ENCODE measurements at regions not wholly inside any gene's neighbourhood (a gene's known extent, or its start where the extent isn't known, plus 50 kb on each side); places are given as distances from the start of the nearest gene placed in this dataset.

DNA sequence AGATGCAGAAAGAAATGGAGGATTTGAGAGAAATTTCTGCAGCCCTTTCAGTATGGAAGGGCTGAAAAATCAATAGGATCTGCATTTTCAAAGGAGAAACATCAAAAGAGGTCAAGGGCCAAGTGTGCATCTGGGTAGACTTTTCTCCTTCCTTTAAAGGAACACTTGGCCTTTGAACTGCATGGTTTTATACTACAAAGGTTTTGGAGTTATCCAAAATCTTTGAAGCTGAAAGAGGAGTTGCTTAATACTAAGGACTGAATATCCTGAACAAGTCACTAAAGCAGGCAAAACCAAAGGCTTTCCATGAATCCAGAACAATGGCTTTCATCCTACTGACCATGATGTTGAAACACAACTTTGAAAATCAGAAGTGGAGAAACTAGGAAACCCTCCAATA is 553.7 kb upstream of the LMCD1 start:
- TF ChIP-seq CTCF (IDR thresholded peaks at IDR 0.05): no peak
- no peak for TF ChIP-seq POLR2AphosphoS5 (IDR thresholded peaks at IDR 0.05; ENCODE audit: low read depth, low read length)
- no peak for TF ChIP-seq SIN3A (IDR thresholded peaks at IDR 0.05; ENCODE audit: borderline replicate concordance, insufficient read depth, low read depth, low read length)
- TF ChIP-seq, protein P1, sequence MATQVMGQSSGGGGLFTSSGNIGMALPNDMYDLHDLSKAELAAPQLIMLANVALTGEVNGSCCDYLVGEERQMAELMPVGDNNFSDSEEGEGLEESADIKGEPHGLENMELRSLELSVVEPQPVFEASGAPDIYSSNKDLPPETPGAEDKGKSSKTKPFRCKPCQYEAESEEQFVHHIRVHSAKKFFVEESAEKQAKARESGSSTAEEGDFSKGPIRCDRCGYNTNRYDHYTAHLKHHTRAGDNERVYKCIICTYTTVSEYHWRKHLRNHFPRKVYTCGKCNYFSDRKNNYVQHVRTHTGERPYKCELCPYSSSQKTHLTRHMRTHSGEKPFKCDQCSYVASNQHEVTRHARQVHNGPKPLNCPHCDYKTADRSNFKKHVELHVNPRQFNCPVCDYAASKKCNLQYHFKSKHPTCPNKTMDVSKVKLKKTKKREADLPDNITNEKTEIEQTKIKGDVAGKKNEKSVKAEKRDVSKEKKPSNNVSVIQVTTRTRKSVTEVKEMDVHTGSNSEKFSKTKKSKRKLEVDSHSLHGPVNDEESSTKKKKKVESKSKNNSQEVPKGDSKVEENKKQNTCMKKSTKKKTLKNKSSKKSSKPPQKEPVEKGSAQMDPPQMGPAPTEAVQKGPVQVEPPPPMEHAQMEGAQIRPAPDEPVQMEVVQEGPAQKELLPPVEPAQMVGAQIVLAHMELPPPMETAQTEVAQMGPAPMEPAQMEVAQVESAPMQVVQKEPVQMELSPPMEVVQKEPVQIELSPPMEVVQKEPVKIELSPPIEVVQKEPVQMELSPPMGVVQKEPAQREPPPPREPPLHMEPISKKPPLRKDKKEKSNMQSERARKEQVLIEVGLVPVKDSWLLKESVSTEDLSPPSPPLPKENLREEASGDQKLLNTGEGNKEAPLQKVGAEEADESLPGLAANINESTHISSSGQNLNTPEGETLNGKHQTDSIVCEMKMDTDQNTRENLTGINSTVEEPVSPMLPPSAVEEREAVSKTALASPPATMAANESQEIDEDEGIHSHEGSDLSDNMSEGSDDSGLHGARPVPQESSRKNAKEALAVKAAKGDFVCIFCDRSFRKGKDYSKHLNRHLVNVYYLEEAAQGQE (IDR thresholded peaks at IDR 0.05; ENCODE audit: insufficient read depth in 1 of 2, low read depth in 2 of 2, low read length in 1 of 2): no peak
